OCI-LY1 (cell line): ENCODE measurements at regions not wholly inside any gene's neighbourhood (a gene's known extent, or its start where the extent isn't known, plus 50 kb on each side); places are given as distances from the start of the nearest gene placed in this dataset.

Experiments used
- H2AFZ ChIP-seq: fragments of 200-600 bp; sonication (generic), shearing (Covaris generic); 2 replicates; pipeline ENCODE4 v1.6.0; 2014; ENCODE audit warnings: antibody characterized with exemption, mild to moderate bottlenecking, low read length
- H3F3A ChIP-seq: fragments of 200-600 bp; sonication (generic), shearing (Covaris generic); 2 replicates; pipeline ENCODE4 v1.6.0; 2014; ENCODE audit warnings: mild to moderate bottlenecking, antibody characterized with exemption, low read length, moderate library complexity; ENCODE audit not compliant: insufficient read depth
- H3K27ac ChIP-seq: fragments of 200-600 bp; sonication (generic); 2 replicates; pipeline ENCODE4 v1.5.1; 2014; ENCODE audit warnings: low read length, mixed run types, mild to moderate bottlenecking, low read depth; ENCODE audit not compliant: poor library complexity, severe bottlenecking
- H3K27me3 ChIP-seq: fragments of 200-600 bp; sonication (generic); 2 replicates; pipeline ENCODE4 v1.6.0; 2014; ENCODE audit warnings: antibody characterized with exemption, mild to moderate bottlenecking, low read length, moderate library complexity; ENCODE audit not compliant: insufficient read depth
- H3K36me3 ChIP-seq: fragments of 200-600 bp; sonication (generic); 2 replicates; pipeline ENCODE4 v1.6.1; 2014; ENCODE audit warnings: mild to moderate bottlenecking, antibody characterized with exemption, low read length, moderate library complexity, mixed read lengths; ENCODE audit not compliant: insufficient read depth
- H3K4me1 ChIP-seq: fragments of 200-600 bp; sonication (generic); 2 replicates; pipeline ENCODE4 v1.5.1; 2014; ENCODE audit warnings: mild to moderate bottlenecking, low read length, moderate library complexity; ENCODE audit not compliant: insufficient read depth, severe bottlenecking
- H3K4me2 ChIP-seq: fragments of 200-600 bp; sonication (generic), shearing (Covaris generic); 2 replicates; pipeline ENCODE4 v1.6.1; 2014; ENCODE audit warnings: low read length
- H3K4me3 ChIP-seq: fragments of 200-600 bp; sonication (generic); 2 replicates; pipeline ENCODE4 v1.5.1; 2014; ENCODE audit warnings: low read length, low read depth, mild to moderate bottlenecking, mixed read lengths; ENCODE audit not compliant: poor library complexity, severe bottlenecking
- H3K79me2 ChIP-seq: fragments of 200-600 bp; shearing (Covaris generic); 2 replicates; pipeline ENCODE4 v1.6.1; 2016; ENCODE audit warnings: mixed run types, low read length, mixed read lengths; ENCODE audit not compliant: insufficient read depth
- H3K9ac ChIP-seq: fragments of 200-600 bp; sonication (generic), shearing (Covaris generic); 2 replicates; pipeline ENCODE4 v1.6.1; 2014; ENCODE audit warnings: mild to moderate bottlenecking, low read length, mixed read lengths
- H3K9me2 ChIP-seq: fragments of 200-600 bp; sonication (generic), shearing (Covaris generic); 2 replicates; pipeline ENCODE4 v1.6.1; 2014; ENCODE audit warnings: low read depth, mild to moderate bottlenecking, low read length, mixed read lengths
- H3K9me3 ChIP-seq: fragments of 200-600 bp; shearing (Covaris generic); 2 replicates; pipeline ENCODE4 v1.6.1; 2014; ENCODE audit warnings: low read length, mixed read lengths
- H4K20me1 ChIP-seq: fragments of 200-600 bp; sonication (generic), shearing (Covaris generic); 2 replicates; pipeline ENCODE4 v1.6.0; 2016; ENCODE audit warnings: mild to moderate bottlenecking, low read length; ENCODE audit not compliant: insufficient read depth
- EZH2 ChIP-seq: fragments of 200-600 bp; sonication (generic), shearing (Covaris generic); IDR thresholded peaks from 2 replicates; pipeline ENCODE4 v1.8.0; 2017; ENCODE audit warnings: borderline replicate concordance, mixed run types, mild to moderate bottlenecking, antibody characterized with exemption, low read length, moderate library complexity, mixed read lengths
- TF ChIP-seq, protein P1 (sequence below): fragments of 200-600 bp; sonication (generic), shearing (Covaris generic); IDR thresholded peaks from 2 replicates; pipeline ENCODE4 v1.5.1; 2017; ENCODE audit warnings: mild to moderate bottlenecking, antibody characterized with exemption, low read length, moderate library complexity, mixed read lengths

GRCh38 chr2:8490166-8490721 lies 191.6 kb upstream of the ID2 start:
- Histone ChIP-seq H4K20me1 (no peaks in the 10 kb centered on the region), H3K36me3 (no peaks in the 10 kb centered on the region; the same call in 1 of the 2 replicates), H3K4me3 (no peak overlapping the region), H2AFZ (no peak overlapping the region), H3K4me2 (no peak overlapping the region), H3K9me2 (no peaks in the 10 kb centered on the region), H3F3A (no peaks in the 10 kb centered on the region), H3K79me2 (no peaks in the 10 kb centered on the region), H3K4me1 (peaks cover 23% of the 10 kb centered on the region), H3K27me3 (no peaks in the 10 kb centered on the region), H3K9me3 (no peaks in the 10 kb centered on the region), H3K27ac (no peak overlapping the region), H3K9ac (no peak overlapping the region)
- TF ChIP-seq EZH2: no peak
- TF ChIP-seq, protein P1, sequence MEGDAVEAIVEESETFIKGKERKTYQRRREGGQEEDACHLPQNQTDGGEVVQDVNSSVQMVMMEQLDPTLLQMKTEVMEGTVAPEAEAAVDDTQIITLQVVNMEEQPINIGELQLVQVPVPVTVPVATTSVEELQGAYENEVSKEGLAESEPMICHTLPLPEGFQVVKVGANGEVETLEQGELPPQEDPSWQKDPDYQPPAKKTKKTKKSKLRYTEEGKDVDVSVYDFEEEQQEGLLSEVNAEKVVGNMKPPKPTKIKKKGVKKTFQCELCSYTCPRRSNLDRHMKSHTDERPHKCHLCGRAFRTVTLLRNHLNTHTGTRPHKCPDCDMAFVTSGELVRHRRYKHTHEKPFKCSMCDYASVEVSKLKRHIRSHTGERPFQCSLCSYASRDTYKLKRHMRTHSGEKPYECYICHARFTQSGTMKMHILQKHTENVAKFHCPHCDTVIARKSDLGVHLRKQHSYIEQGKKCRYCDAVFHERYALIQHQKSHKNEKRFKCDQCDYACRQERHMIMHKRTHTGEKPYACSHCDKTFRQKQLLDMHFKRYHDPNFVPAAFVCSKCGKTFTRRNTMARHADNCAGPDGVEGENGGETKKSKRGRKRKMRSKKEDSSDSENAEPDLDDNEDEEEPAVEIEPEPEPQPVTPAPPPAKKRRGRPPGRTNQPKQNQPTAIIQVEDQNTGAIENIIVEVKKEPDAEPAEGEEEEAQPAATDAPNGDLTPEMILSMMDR: no peak

- Histone ChIP-seq H3K4me3 (no peak overlapping the region), H3K9ac (no peak overlapping the region), H3K4me2 (no peak overlapping the region), H4K20me1 (no peaks in the 10 kb centered on the region), H3K27ac (no peak overlapping the region), H3K36me3 (no peaks in the 10 kb centered on the region; the same call in 1 of the 2 replicates), H3K4me1 (peaks cover 33% of the 10 kb centered on the region), H3K9me3 (no peaks in the 10 kb centered on the region), H2AFZ (no peak overlapping the region), H3K9me2 (no peaks in the 10 kb centered on the region), H3K79me2 (no peaks in the 10 kb centered on the region), H3F3A (no peaks in the 10 kb centered on the region), H3K27me3 (no peaks in the 10 kb centered on the region)
- no peak for TF ChIP-seq EZH2
- TF ChIP-seq, protein P1: no peak
These were observed 190.4 kb upstream of the ID2 start for GRCh38 chr2:8491296-8492027.

DNA sequence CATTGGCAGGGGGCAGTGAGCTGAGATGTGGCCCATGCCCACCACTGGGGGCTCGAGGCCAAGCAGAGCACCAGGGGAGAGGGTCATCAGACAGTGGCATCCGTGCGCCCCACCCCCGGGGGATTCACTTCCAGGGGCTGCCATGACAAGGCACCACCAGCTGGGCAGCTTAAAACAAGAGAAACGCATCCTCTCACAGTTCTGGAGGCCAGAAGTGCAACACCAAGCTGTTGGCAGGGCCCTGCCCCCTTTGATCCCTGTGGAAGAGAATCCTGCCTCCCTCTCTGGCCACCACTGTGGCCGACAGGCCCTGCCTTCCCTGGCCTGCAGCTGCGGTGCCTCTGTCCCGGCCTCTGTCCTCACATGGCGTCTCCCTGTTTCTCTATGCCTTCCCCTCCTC lies 187.7 kb upstream of the ID2 start:
- no peaks in the 10 kb centered on the region for H4K20me1 ChIP-seq
- no peaks in the 10 kb centered on the region for H3K9me2 ChIP-seq
- H3K4me2 ChIP-seq: no peak overlapping the region
- H3K79me2 ChIP-seq: no peaks in the 10 kb centered on the region
- no peaks in the 10 kb centered on the region for H3K27me3 ChIP-seq
- H3K9me3 ChIP-seq: no peaks in the 10 kb centered on the region
- H2AFZ ChIP-seq: no peak overlapping the region
- H3K9ac ChIP-seq: no peak overlapping the region
- H3K4me1 ChIP-seq: peaks cover 18% of the 10 kb centered on the region
- TF ChIP-seq, protein P1: no peak
- TF ChIP-seq EZH2: no peak
- H3K27ac ChIP-seq: no peak overlapping the region
- H3K36me3 ChIP-seq: no peaks in the 10 kb centered on the region; the same call in 1 of the 2 replicates
- no peaks in the 10 kb centered on the region for H3F3A ChIP-seq
- H3K4me3 ChIP-seq: no peak overlapping the region
